GM21619 (cell line): ENCODE measurements at regions not wholly inside any gene's neighbourhood (a gene's known extent, or its start where the extent isn't known, plus 50 kb on each side); places are given as distances from the start of the nearest gene placed in this dataset.
"Not testable (repeated sequence)": the region's sequence is repeated elsewhere in the genome, so short reads cannot be mapped to it uniquely, and the experiment has no call there.

Experiments
- ATAC-seq: cut with Tn5 transposase; IDR thresholded peaks from one replicate; pipeline ENCODE4 v1.9.1; 2021; ENCODE audit not compliant: unreplicated experiment

DNA sequence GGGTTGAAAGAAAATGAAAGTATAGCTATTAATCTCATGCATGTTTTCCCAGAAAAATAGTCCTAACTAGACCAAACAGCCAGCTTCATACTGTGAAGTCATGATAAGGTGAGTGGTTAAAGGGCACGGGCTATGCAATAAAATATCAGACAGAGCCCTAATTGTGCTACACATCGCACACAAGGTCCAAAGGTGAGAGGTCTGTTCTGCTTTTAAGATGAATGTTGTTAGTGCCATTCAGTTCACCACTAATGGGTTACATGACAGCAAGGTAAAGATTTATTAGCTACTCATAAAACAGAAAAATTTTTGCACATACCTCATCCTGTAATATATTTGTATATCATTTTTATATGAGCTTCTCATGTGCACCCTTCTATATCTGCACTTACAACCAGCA is 105.0 kb upstream of the STK17B start:
- ATAC-seq: no peak

- no peak for ATAC-seq
These were observed 105.6 kb upstream of the STK17B start for GRCh38 chr2:196277002-196277401.

DNA sequence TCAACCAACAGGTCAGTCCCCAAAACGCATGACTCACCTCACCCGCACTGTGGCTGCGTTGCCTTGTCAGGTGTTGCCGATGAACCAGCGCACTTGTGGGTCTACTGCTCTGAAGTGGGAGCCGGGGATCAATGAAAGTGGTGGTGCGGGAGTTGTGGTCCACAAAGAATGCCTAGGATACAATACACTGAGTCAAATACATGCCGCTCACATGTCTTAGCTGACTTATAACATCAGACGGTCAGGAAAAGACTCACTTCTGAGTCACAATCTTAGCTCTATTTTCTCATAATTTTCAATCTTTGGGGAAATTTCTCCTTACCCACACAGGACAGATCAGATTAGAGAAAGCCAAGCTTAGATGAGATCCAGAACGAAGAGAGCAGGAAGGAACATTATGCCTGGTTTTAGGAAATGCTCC is 107.1 kb upstream of the STK17B start:
- ATAC-seq: no peak

GRCh38 chr2:196279541-196279940 is 108.2 kb upstream of the STK17B start:
- ATAC-seq: no peak

GRCh38 chr2:196284144-196284844 is 112.9 kb upstream of the STK17B start:
- no peak for ATAC-seq

DNA sequence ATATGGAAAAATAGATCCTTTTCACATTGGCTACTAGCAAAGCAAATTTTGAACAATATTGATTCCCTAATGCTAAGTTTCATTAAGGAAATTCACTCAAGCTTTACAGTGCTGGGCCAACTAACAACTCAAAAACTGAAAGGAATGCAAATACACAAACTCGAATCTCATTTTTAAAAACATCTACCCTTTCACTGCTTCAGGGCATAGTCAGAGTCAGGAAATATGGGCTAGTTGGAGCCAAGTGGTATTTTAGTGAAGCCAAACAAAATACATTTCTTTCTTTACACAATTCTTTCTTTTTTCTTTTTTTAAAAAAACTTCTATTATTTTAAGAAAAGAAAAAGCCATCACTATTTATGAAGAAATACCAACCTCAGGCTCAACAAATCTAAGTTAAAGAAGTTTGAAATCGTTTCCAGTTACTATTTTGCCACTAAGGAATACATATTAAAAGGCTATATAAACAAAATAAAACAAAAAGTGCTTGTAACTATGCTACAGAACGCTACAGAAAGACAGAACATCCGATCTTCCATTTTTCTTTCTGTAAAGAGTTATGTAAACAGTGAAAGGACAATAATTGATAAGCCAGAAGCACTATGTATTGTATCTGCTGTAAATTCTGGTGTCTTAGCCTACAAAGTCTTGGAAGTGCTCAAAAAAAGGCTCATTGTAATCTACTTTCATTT is 113.6 kb upstream of the STK17B start:
- ATAC-seq: no peak

DNA sequence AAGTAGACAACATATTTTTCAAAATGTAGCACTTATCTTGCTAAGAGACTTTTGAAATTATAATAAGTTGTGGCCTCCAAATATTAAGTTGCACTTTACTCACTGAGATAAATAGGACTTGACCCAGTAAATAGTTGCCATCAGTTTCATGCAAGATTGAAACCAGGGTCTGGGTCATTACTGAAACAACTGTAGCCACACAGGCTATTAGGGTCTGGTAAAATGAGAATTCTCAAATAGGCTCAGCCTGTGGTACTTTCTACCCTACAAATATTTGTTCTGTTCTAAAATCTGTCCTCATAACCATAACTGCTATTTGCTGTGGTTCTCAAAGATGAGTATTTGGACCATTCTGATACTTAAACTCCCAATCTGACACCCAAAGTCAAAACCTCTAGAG is 115.4 kb upstream of the STK17B start:
- ATAC-seq: peak; percentile 38

DNA sequence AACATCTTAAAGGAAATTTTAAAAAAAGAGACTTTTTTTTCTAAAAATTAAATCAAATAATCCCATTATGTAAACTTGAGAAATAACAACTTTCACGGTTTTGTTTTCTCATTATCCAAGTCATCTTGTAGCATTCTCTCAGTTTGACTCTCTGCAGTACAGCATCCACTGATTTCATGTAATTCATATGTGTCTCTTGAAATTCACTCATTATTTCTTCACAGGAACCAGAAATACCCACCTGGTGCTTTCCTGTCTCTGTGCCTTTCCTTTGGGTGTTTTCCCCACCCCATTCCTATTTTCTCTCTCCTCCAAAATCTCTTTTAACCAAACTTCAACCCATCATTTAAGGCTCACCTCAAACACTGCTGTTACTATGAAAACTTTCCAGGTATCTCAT is 116.1 kb upstream of the STK17B start:
- no peak for ATAC-seq

- no peak for ATAC-seq
These were observed 116.7 kb upstream of the STK17B start for GRCh38 chr2:196288006-196288538.

GRCh38 chr2:196289000-196289399 is 117.6 kb upstream of the STK17B start:
- ATAC-seq: no peak

DNA sequence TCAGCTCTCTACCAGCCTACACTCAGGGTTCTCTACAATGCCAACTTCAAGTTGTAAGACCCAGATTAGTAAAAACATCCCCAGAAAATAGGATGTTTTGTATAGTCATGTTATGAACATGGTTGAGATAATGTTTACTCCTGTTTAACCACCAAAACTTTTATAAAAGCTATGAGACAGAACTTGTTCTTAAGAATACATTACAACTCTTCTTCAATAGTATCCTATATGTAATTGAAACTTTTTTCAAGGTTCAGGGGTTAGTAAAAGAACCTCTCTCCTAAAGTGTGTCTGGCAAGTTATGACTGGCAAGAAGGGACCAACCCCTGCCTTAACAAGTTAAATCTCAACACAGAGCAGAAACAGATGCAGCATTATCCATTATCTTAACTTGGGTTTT is 118.8 kb upstream of the STK17B start:
- ATAC-seq: no peak

DNA sequence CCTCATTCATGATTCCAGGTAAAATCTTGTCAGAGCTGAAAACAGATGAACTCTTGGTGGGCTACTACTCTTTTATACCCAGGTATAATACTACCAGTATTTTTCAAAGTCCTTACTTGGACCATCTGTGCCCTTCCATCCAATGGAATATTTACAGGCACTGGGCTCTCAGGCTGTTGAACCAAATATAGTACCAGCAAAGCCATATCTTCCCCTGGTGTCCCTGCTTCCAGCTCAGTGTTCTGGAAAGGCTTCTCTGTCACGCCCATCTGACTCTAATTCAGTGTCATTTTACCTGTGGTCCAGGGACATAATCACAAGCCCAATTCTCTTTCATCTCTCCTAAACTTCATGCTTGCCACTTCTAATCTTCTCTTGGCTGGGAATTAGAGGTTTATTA is 119.2 kb upstream of the STK17B start:
- ATAC-seq: no peak

DNA sequence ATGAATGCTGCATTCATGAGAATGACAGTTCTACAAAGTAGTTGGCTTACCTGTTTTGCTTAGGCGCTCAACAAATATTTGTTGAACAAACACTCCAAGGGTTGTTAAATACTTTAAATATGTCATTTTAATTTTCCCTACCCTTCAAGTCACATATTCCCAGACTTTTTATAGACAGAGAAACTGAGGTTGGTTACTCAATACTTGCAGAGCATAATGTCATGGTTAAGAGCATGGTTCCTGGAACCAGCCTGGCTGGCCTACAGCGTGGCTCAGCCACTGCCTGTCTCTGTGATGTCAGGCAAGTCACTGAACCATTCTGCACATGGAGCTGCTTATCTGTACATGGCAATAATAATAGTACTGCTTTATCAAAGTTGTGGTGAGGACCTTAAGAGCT is 120.0 kb upstream of the STK17B start:
- peak; percentile 6 for ATAC-seq

- peak; percentile 51 for ATAC-seq
These were observed 120.8 kb upstream of the STK17B start for GRCh38 chr2:196291873-196292800.

DNA sequence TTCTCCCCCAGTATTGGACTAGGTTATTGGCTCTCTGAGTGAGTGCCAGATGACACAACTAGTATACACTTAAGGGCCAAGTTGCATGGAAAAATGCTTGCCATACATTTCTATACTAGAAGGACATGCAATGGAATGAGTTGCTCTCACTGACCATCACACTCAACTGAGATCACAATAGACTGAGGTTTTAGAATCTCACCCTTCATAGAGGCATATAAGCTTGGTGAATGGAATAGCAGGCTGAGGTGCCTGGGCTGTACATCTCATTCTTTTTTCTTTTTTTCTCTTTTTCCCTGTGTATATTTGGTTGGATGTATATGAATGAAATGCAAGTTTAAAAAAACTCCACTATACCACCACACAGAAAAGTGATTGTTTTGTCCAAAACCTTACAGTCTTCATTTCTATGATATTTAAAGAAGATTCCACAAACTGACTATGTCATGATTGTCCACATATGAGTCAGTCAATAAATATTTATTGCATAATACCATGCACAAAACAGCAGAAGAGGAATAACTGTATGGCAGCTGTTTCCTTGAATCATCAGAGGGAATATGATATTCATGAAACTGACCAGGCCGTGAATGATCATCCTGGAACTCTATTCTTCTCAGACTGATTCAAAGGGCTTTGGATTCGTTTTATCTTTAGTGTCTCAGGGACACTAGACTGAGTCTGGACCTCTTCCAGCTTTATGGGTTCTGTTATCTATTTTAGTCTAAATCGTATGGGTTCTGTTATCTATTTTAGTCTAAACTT is 122.6 kb upstream of the STK17B start:
- no peak for ATAC-seq

DNA sequence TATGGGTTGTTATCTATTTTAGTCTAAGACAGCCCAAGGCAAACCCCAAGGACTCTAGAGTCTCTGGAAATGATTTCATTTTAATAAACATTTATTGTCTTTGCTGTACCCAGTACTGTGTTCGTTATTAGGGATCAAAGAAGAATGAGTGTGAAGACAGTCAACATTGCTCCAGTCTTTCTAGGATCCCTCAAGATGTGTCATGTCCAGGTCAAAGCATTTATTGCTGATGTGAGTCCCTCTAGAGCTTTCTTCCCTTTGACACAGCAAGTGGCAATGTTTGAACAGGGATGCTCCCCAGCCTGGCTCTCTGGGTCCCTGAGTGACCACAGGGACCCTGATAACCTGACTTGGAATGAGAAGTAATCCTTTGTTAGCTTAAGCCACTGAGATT is 123.1 kb upstream of the STK17B start:
- no peak for ATAC-seq

DNA sequence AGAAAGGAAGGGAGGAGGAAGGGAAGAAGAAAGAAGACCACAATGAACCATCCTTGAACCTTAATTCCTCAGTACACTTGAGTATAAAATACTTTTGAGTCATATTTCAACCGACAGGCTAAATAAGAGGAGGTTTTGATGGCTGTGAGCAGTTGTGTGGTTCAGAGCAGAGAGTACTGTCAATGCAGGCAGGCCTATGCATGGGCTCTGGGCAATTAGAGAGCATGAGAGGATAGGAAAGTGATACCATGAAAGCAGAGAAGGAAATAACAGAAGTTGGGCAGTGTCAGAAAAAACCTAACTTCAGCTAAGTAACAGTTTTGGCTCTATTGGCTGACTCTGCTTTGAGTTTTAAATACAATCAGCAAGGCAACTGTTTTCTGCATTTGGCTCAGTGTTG is 123.6 kb upstream of the STK17B start:
- ATAC-seq: no peak

- not testable (repeated sequence) for ATAC-seq
These were observed 126.8 kb upstream of the STK17B start for GRCh38 chr2:196298106-196298723.

DNA sequence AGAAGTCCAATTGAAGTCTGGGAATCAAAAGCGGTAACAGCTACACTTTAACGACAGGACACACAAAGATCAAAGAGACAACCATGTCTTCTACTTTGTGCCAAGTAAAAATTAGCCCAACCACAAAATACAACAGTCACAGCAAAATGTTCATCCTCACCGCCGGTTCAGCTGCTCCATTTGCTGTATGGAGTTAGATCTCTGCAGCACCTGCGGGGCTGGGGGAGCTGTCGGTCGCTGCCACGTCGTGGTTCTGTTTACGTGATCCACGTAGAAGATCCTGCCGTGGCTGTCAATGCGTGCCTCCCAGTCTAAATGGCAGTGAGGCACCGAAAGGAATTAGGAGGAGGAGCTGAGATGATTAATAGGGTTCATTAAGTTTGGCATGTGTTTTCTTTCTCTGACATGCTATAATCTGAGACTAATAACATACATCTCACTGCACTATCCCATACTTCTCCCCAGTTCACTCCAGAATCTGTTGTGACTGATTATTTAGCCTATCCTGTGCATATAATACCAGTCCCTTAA is 136.5 kb upstream of the STK17B start:
- ATAC-seq: no peak

DNA sequence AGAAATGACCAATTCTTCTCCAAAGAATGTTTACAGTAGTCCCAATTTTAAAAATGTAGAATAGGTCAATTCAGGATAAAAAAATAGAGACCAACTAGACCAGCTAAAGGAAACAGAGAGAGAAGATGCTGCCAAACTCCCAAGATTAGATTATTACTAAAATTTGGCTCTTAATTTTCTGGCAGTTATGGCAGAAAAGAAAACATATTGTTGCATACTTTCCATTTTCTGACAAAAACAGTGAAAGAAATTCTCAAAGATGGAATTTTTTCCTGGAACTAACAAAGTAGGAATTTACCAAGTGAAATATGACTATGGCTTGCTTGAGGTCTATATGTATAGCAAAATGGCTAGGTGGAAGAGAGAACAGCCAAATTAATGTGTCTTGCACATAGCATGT is 138.3 kb upstream of the STK17B start:
- ATAC-seq: no peak
